KOPT-K1 (cell line): ENCODE measurements at regions not wholly inside any gene's neighbourhood (a gene's known extent, or its start where the extent isn't known, plus 50 kb on each side); places are given as distances from the start of the nearest gene placed in this dataset.

Experiments used
- H3K27ac ChIP-seq: fragments of 200-600 bp; sonication (generic); 2 replicates; pipeline ENCODE4 v1.5.1; 2016; ENCODE audit warnings: antibody characterized with exemption, mild to moderate bottlenecking, low read depth, low read length; ENCODE audit not compliant: poor library complexity, severe bottlenecking
- H3K36me3 ChIP-seq: fragments of 200-600 bp; sonication (generic); 2 replicates; pipeline ENCODE4 v1.5.1; 2017; ENCODE audit warnings: antibody characterized with exemption, mild to moderate bottlenecking, low read length, moderate library complexity; ENCODE audit not compliant: insufficient read depth
- H3K9me3 ChIP-seq: fragments of 200-600 bp; sonication (generic); 2 replicates; pipeline ENCODE4 v1.5.1; 2017; ENCODE audit warnings: antibody characterized with exemption, low read length, mild to moderate bottlenecking; ENCODE audit not compliant: insufficient read depth, poor library complexity, severe bottlenecking

DNA sequence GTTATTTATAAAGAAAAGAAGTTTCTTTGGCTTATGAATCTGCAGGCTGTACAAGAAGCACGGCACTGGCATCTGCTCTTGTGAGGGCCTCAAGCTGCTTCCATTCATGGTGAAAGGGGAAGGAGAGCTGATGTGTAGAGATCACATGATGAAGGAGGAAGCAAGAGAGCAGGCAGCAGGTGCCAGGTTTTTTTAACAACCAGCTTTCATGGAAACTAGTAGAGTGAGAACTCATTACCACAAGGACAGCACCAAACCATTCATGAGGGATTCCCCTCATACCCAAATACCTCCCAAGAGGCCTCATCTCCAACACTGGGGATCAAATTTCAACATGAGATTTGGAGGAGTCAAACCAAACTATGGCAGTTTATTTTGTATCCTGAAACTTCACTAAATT lies 85.8 kb upstream of the CAMK1G start:
- no peak overlapping the region for H3K27ac ChIP-seq
- no peaks in the 10 kb centered on the region for H3K36me3 ChIP-seq
- H3K9me3 ChIP-seq, result peaks cover 28% of the 10 kb centered on the region

- H3K9me3 ChIP-seq, result peaks cover 16% of the 10 kb centered on the region
- H3K36me3 ChIP-seq, result no peaks in the 10 kb centered on the region
- no peak overlapping the region for H3K27ac ChIP-seq
Observed at GRCh38 chr1:209500993-209501392, 82.5 kb upstream of the CAMK1G start.

DNA sequence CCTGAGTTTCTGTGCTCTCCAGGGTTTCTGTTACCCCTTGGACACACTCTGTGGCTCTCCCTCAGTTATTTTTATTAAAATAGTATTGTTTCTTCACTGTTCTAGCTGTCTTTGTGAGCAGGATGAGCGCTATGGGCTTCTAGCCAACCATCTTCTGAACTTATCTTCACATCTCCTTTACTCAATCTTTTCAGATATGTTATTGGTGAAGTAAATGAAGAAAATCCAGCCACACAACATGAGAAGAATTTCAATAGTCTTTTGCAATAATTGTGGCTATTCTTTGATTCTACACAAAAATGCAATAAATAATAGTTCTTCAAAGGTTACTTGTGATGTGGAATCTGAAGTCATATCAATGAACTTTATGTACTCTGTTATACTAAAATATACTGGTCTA lies 80.3 kb upstream of the CAMK1G start:
- H3K27ac ChIP-seq, result no peak overlapping the region
- peaks cover 16% of the 10 kb centered on the region for H3K9me3 ChIP-seq
- H3K36me3 ChIP-seq, result no peaks in the 10 kb centered on the region

GRCh38 chr1:209504571-209504970 lies 78.9 kb upstream of the CAMK1G start:
- H3K36me3 ChIP-seq, result no peaks in the 10 kb centered on the region
- no peak overlapping the region for H3K27ac ChIP-seq
- H3K9me3 ChIP-seq, result peaks cover 16% of the 10 kb centered on the region

DNA sequence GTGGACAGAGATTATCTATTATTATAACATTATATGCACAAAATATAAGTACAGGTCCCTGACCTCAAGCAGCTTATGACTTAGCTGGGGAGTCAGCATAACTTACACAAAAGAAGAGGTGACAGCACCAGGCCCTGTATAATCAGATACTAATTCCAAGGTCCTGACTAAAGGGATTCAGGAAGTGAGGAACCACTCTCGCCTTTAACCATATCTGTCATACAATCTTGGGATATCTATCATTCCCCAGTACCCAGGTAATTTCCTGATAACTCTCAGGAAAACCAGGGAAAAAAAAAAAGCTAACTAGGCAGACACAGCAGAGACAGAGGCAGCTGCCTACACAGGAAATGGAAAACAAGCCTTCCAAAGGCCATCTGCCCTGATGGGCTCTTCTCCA lies 78.5 kb upstream of the CAMK1G start:
- Histone ChIP-seq H3K27ac (no peak overlapping the region), H3K9me3 (peaks cover 16% of the 10 kb centered on the region), H3K36me3 (no peaks in the 10 kb centered on the region)

DNA sequence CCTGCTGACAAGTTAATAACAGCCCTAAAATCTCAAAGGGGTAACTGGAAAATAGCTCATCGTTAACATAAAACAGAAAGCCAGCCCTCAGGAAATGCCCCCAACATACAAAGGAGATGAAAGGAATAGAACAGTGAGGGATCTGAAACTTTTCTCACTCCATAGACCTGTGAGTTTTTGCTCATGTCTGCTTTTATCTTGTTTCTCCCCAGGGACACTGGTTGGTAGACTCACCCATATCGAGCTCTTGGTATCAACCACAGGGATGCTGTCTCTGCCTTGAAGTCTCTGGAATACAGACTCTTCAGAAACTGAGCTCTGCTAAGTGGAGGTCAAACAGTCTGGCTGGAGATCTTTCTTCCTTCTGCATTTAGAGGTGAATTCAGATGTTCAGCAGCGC lies 77.4 kb upstream of the CAMK1G start:
- H3K9me3 ChIP-seq, result peaks cover 8% of the 10 kb centered on the region
- no peak overlapping the region for H3K27ac ChIP-seq
- no peaks in the 10 kb centered on the region for H3K36me3 ChIP-seq

DNA sequence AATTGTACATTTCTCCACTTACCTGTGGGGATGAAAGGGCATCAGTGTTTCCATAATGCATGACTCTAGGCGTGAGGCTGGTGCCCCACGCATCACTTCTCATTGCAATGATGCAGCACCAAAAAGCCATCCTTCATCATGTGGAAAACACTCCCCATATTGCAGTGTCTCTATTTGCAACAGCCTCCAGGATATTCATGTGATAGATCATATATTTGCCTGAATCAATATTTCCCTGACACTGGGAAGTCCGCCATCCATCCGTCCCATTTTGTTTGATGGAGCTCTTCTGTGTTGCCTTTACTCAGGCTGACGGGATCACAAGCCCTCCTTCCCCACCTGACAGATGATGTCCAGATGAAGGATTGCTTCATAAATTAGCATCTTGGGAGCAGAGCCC lies 74.5 kb upstream of the CAMK1G start:
- H3K36me3 ChIP-seq, result no peaks in the 10 kb centered on the region
- no peaks in the 10 kb centered on the region for H3K9me3 ChIP-seq
- H3K27ac ChIP-seq, result no peak overlapping the region

GRCh38 chr1:209510063-209510462 lies 73.5 kb upstream of the CAMK1G start:
- H3K36me3 ChIP-seq, result no peaks in the 10 kb centered on the region

DNA sequence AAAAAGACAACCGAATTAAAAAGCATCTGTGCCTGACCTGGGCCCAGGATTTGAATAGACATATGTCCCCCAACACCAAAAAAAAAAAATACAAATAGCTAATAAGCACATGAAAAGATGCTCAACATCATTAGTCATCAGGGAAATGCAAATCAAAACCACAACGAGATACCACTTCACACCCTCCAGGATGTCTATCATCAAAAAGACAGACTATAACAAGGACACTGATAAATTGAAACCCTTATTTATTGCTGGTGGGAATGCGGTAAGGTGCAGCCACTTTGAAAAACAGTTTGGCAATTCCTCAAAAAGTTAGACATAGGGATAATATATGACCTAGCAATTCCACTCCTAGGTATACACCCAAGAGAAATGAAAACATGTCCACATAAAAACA lies 72.3 kb upstream of the CAMK1G start:
- H3K27ac ChIP-seq, result no peak overlapping the region
- no peaks in the 10 kb centered on the region for H3K9me3 ChIP-seq
- no peaks in the 10 kb centered on the region for H3K36me3 ChIP-seq

More at GRCh38 chr1:209510063-209510462, 73.5 kb upstream of the CAMK1G start:
- Histone ChIP-seq H3K9me3 (no peaks in the 10 kb centered on the region), H3K27ac (no peak overlapping the region)

- Histone ChIP-seq H3K27ac (no peak overlapping the region), H3K9me3 (no peaks in the 10 kb centered on the region), H3K36me3 (no peaks in the 10 kb centered on the region)
Observed at GRCh38 chr1:209512821-209513220, 70.7 kb upstream of the CAMK1G start.

- H3K27ac ChIP-seq, result no peak overlapping the region
- no peaks in the 10 kb centered on the region for H3K9me3 ChIP-seq
- H3K36me3 ChIP-seq, result no peaks in the 10 kb centered on the region
Observed at GRCh38 chr1:209513226-209513625, 70.3 kb upstream of the CAMK1G start.

DNA sequence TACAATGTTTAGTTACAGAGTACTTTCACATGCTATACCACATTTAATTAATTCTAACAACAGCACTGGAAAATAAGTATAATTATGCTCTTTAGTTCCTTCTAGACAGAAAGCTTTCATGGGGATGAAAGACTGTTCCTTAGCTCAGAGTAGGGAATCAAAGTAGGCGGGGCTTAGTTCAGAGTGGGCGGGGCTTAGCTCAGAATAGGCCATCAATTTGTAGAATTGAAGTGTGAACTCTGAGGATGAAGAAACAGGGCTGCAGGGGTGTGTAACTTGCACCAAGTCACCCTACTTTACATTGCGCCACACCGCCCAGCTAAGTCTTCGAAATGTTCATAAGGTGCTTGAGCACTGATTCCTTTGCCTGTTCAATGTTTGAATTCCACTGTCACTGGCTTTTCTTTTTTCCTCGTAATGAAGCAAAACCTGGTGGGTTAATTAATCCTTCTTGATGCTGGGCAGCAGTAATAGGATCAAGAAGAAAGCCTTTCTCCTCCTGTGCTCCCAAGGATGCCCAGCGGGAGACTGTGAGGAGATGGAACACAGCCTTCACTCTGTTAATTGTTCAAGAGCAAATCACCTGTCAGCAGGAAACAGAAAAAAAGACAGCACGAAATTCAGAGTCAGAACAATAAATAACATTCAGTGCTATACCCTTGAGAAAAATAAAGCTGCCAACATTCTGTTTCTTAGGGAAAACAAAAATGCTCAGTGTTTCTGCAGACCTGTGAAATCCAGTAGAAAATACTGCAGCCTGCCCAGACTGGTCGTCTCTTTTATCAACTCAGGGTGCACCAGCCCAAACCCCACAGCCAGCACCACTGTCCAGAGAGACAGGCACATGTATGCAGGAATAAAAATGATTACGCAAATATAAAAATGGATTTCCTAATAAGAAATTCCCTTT lies 66.5 kb upstream of the CAMK1G start:
- H3K9me3 ChIP-seq, result no peaks in the 10 kb centered on the region
- H3K36me3 ChIP-seq, result no peaks in the 10 kb centered on the region
- H3K27ac ChIP-seq, result no peak overlapping the region

- Histone ChIP-seq H3K36me3 (no peaks in the 10 kb centered on the region), H3K27ac (no peak overlapping the region), H3K9me3 (no peaks in the 10 kb centered on the region)
Observed at GRCh38 chr1:209517681-209518050, 65.8 kb upstream of the CAMK1G start.

- Histone ChIP-seq H3K27ac (no peak overlapping the region), H3K9me3 (no peaks in the 10 kb centered on the region), H3K36me3 (no peaks in the 10 kb centered on the region)
Observed at GRCh38 chr1:209519786-209520185, 63.7 kb upstream of the CAMK1G start.

GRCh38 chr1:209522826-209523225 lies 60.7 kb upstream of the CAMK1G start:
- no peaks in the 10 kb centered on the region for H3K9me3 ChIP-seq

DNA sequence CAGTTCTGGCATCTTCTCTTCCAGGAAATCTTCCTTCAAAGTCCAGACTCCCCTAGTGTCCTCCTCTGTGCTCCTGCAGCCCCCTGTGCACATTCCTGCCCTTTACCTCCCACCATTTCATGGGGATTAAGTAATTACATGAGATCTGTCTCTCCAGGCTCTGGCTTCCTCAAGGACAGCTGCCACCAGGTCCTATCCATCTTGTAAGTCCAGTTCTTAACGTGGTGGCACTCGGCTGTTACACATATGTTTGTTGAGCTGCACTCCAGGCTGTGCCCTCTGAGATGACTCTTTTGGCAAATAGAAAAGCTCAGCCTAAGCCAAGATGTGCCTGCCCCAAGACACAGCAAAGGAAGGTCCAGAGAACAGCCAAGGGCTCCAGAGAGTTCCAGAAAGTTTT lies 57.4 kb upstream of the CAMK1G start:
- Histone ChIP-seq H3K9me3 (no peaks in the 10 kb centered on the region), H3K27ac (no peak overlapping the region), H3K36me3 (no peaks in the 10 kb centered on the region)

More at GRCh38 chr1:209522826-209523225, 60.7 kb upstream of the CAMK1G start:
- H3K27ac ChIP-seq, result no peak overlapping the region
- no peaks in the 10 kb centered on the region for H3K36me3 ChIP-seq
